ENCODE measurements at regions not wholly inside any gene's neighbourhood (a gene's known extent, or its start where the extent isn't known, plus 50 kb on each side); places are given as distances from the start of the nearest gene placed in this dataset.
"Not testable (repeated sequence)": the region's sequence is repeated elsewhere in the genome, so short reads cannot be mapped to it uniquely, and the experiment has no call there.

GRCh38 chr4:42292192-42292591 is 105.1 kb upstream of the SHISA3 start:
- not testable (repeated sequence) for TF ChIP-seq CTCF (IDR thresholded peaks at IDR 0.05); ZFX (IDR thresholded peaks at IDR 0.05; ENCODE audit: borderline replicate concordance)

All from 22Rv1 (cell line).